ENCODE measurements at regions not wholly inside any gene's neighbourhood (a gene's known extent, or its start where the extent isn't known, plus 50 kb on each side); places are given as distances from the start of the nearest gene placed in this dataset.

DNA sequence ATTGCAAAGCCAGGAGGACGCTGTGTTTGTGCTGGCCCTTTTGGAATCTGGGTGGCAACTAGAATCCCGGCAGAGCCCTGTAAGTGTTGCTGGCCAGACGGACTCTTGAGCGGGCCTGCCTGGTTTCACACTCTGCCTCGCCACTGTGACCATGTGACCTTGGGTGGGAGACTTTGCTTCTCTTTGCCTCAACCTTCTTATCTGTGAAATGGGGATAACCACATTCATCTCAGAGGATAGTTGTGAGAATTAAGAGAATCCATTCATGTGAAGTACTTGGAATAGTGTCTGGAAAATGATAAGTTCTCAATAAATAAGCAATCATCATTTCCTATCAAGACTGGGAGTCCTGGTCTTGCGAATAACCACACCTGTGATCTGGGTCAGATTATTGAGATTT is 105.6 kb downstream of the LIPG start:
- Mint-ChIP-seq H3K9me3 (no peaks in the 10 kb centered on the region), H3K27me3 (ENCODE audit: low read depth) (peaks cover 3% of the 10 kb centered on the region), H3K27ac (no peak overlapping the region), H3K4me3 (no peak overlapping the region), H3K36me3 (ENCODE audit: insufficient read depth in 1 of 3, low read depth in 3 of 3) (0 out of 7 replicates have a peak, but pooled peaks cover 0 to 3% (median 0%) of the 10 kb centered on the region in 3 experiments), H3K4me1 (peaks cover 26 to 29% of the 10 kb centered on the region in 2 experiments)
- Histone ChIP-seq H2BK15ac (ENCODE audit: low read depth, low read length) (no peak overlapping the region), H3K56ac (ENCODE audit: insufficient read length, low read depth, low read length) (no peak overlapping the region), H3K79me2 (ENCODE audit: insufficient read depth, low read length) (no peaks in the 10 kb centered on the region), H3K4me1 (ENCODE audit: insufficient read depth, low read length) (no peaks in the 10 kb centered on the region; the same call in 1 of the 2 replicates), H3T11ph (ENCODE audit: low read length) (no peak overlapping the region), H3K4ac (ENCODE audit: low read depth, low read length) (no peak overlapping the region), H2AK5ac (ENCODE audit: insufficient read length, low read length) (no peak overlapping the region), H2BK120ac (ENCODE audit: low read depth, low read length, poor library complexity, severe bottlenecking) (no peak overlapping the region), H2BK20ac (ENCODE audit: low read depth, low read length, poor library complexity, severe bottlenecking) (no peak overlapping the region), H3K27me3 (ENCODE audit: insufficient read depth, low read length) (no peaks in the 10 kb centered on the region), H3K9ac (ENCODE audit: extremely low read depth, insufficient read length, low read length) (no peak overlapping the region), H3K18ac (ENCODE audit: insufficient read length, low read depth, low read length) (no peak overlapping the region), H2AFZ (ENCODE audit: low read length) (no peak overlapping the region), H4K91ac (ENCODE audit: insufficient read length, low read depth, low read length) (no peak overlapping the region), H4K20me1 (ENCODE audit: control insufficient read depth, insufficient read depth, insufficient read length) (no peaks in the 10 kb centered on the region), H3K9me3 (ENCODE audit: control insufficient read depth, low read depth, low read length) (no peaks in the 10 kb centered on the region), H3K79me1 (ENCODE audit: insufficient read depth, low read depth, low read length, poor library complexity, severe bottlenecking) (no peaks in the 10 kb centered on the region), H3K27ac (ENCODE audit: insufficient read length, low read depth, low read length) (no peak overlapping the region), H4K8ac (replicated peaks; ENCODE audit: insufficient read length, low read depth, low read length) (no peak overlapping the region), H3K4me2 (ENCODE audit: insufficient read depth, insufficient read length, low read length) (no peak overlapping the region), H3K14ac (ENCODE audit: insufficient read depth, low read length) (no peak overlapping the region), H3K23ac (ENCODE audit: insufficient read length, low read depth, low read length) (no peak overlapping the region), H4K5ac (ENCODE audit: insufficient read length, low read depth, low read length) (no peak overlapping the region), H2BK12ac (ENCODE audit: insufficient read length, low read depth, low read length) (no peak overlapping the region), H2BK5ac (ENCODE audit: insufficient read length, low read length) (no peak overlapping the region), H3K23me2 (ENCODE audit: insufficient read length, low read depth, low read length, poor library complexity, severe bottlenecking) (no peaks in the 10 kb centered on the region)
- DNase-seq = no peak
- TF ChIP-seq, protein P1, sequence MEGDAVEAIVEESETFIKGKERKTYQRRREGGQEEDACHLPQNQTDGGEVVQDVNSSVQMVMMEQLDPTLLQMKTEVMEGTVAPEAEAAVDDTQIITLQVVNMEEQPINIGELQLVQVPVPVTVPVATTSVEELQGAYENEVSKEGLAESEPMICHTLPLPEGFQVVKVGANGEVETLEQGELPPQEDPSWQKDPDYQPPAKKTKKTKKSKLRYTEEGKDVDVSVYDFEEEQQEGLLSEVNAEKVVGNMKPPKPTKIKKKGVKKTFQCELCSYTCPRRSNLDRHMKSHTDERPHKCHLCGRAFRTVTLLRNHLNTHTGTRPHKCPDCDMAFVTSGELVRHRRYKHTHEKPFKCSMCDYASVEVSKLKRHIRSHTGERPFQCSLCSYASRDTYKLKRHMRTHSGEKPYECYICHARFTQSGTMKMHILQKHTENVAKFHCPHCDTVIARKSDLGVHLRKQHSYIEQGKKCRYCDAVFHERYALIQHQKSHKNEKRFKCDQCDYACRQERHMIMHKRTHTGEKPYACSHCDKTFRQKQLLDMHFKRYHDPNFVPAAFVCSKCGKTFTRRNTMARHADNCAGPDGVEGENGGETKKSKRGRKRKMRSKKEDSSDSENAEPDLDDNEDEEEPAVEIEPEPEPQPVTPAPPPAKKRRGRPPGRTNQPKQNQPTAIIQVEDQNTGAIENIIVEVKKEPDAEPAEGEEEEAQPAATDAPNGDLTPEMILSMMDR (conservative IDR thresholded peaks at IDR 0.05) = no peak
- no CpG with 5 or more reads among the region's 6 CpGs for WGBS (ENCODE audit: extremely low coverage, insufficient read length, low lambda C conversion rate)
